Stimulated activated CD4-positive, alpha-beta T cell treated with anti-CD3 and anti-CD28 coated beads, Interleukin-1b, Interleukin-23, amount 100 ng/mL, for 24 hours (primary cell): ENCODE measurements at regions not wholly inside any gene's neighbourhood (a gene's known extent, or its start where the extent isn't known, plus 50 kb on each side); places are given as distances from the start of the nearest gene placed in this dataset.

ENCODE experiments used
- DNase-seq, 4 experiments: peaks; one replicate each; pipeline ENCODE4 v3.0.0-alpha.2; 2020; ENCODE audit warnings: low read depth in 4 of 4, low spot score in 1 of 4

GRCh38 chr12:18207266-18207665 lies 54.1 kb upstream of the PIK3C2G start:
- DNase-seq = no peak

- no peak for DNase-seq
Measured at GRCh38 chr12:18206198-18206597, 55.1 kb upstream of the PIK3C2G start.

- DNase-seq = no peak
Measured at GRCh38 chr12:18204053-18204452, 57.3 kb upstream of the PIK3C2G start.

- no peak for DNase-seq
Measured at GRCh38 chr12:18192119-18192518, 69.2 kb upstream of the PIK3C2G start.

GRCh38 chr12:18183141-18183540 lies 78.2 kb upstream of the PIK3C2G start:
- DNase-seq = no peak

- DNase-seq = no peak
Measured at GRCh38 chr12:18171571-18171970, 81.6 kb upstream of the RERGL start.

- DNase-seq = no peak
Measured at GRCh38 chr12:18168016-18168415, 78.0 kb upstream of the RERGL start.

GRCh38 chr12:18165889-18166288 lies 75.9 kb upstream of the RERGL start:
- DNase-seq = no peak

GRCh38 chr12:18165422-18165871 lies 75.5 kb upstream of the RERGL start:
- no peak for DNase-seq

GRCh38 chr12:18160901-18161300 lies 70.9 kb upstream of the RERGL start:
- no peak for DNase-seq

- peak in 1 of 4 experiments; percentile 12 for DNase-seq
Measured at GRCh38 chr12:18158774-18159557, 69.0 kb upstream of the RERGL start.

- no peak for DNase-seq
Measured at GRCh38 chr12:18153826-18154225, 63.8 kb upstream of the RERGL start.

- no peak for DNase-seq
Measured at GRCh38 chr12:18151036-18151435, 61.0 kb upstream of the RERGL start.

- DNase-seq = no peak
Measured at GRCh38 chr12:18148961-18149360, 59.0 kb upstream of the RERGL start.

- DNase-seq = no peak
Measured at GRCh38 chr12:18146363-18146762, 56.4 kb upstream of the RERGL start.

- DNase-seq = no peak
Measured at GRCh38 chr12:18145924-18146323, 55.9 kb upstream of the RERGL start.

- DNase-seq = no peak
Measured at GRCh38 chr12:18141048-18141982, 51.3 kb upstream of the RERGL start.

GRCh38 chr12:18139989-18140596 lies 50.1 kb upstream of the RERGL start:
- no peak for DNase-seq
